ENCODE measurements at regions not wholly inside any gene's neighbourhood (a gene's known extent, or its start where the extent isn't known, plus 50 kb on each side); places are given as distances from the start of the nearest gene placed in this dataset.

- TF ChIP-seq, protein P1, sequence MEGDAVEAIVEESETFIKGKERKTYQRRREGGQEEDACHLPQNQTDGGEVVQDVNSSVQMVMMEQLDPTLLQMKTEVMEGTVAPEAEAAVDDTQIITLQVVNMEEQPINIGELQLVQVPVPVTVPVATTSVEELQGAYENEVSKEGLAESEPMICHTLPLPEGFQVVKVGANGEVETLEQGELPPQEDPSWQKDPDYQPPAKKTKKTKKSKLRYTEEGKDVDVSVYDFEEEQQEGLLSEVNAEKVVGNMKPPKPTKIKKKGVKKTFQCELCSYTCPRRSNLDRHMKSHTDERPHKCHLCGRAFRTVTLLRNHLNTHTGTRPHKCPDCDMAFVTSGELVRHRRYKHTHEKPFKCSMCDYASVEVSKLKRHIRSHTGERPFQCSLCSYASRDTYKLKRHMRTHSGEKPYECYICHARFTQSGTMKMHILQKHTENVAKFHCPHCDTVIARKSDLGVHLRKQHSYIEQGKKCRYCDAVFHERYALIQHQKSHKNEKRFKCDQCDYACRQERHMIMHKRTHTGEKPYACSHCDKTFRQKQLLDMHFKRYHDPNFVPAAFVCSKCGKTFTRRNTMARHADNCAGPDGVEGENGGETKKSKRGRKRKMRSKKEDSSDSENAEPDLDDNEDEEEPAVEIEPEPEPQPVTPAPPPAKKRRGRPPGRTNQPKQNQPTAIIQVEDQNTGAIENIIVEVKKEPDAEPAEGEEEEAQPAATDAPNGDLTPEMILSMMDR (IDR thresholded peaks at IDR 0.05; ENCODE audit: low read depth, low read length), result no peak
- TF ChIP-seq EZH2phosphoT487 (IDR thresholded peaks at IDR 0.05; ENCODE audit: low read depth), result no peak
Observed at GRCh38 chr13:64928696-64929499, 2301.2 kb downstream of the PCDH9 start.
